H1 (cell line): ENCODE measurements at regions not wholly inside any gene's neighbourhood (a gene's known extent, or its start where the extent isn't known, plus 50 kb on each side); places are given as distances from the start of the nearest gene placed in this dataset.

Experiments used
- CTCF ChIA-PET: fragments of 300-600 bp; sonication (Branson Sonifier 250); formaldehyde crosslinking; loops from one replicate; lab custom pipeline; 2021; ENCODE audit not compliant: partially characterized antibody; lab: Charles Lee
- POLR2A ChIA-PET: fragments of 300-600 bp; sonication (Branson Sonifier 250); formaldehyde crosslinking; loops from one replicate; lab custom pipeline; 2021; ENCODE audit warnings: inconsistent platforms; ENCODE audit not compliant: partially characterized antibody; lab: Charles Lee
- DNase-seq, 2 experiments: peaks; one replicate each; pipeline versions ENCODE4 v3.0.0 to v3.0.0-alpha.2; 2010 to 2022; ENCODE audit warnings: low spot score in 2 of 2, low read depth in 1 of 2, mixed read lengths in 1 of 2
- FAIRE-seq: peaks from 2 replicates; lab custom pipeline; 2011; peaks lifted over from hg19 to GRCh38; lab: Jason Lieb, UNC
- H2AFZ ChIP-seq: 2 replicates; pipeline ENCODE4 v1.8.1; 2012; ENCODE audit warnings: low read length, inconsistent platforms
- H2AK5ac ChIP-seq: 2 replicates; pipeline ENCODE4 v1.6.1; 2013; ENCODE audit warnings: low read depth, low read length
- H2BK120ac ChIP-seq: replicated peaks from 2 replicates; pipeline ENCODE3; 2013; ENCODE audit warnings: low read depth, low read length, inconsistent platforms
- H2BK12ac ChIP-seq: 2 replicates; pipeline ENCODE4 v1.6.1; 2013; ENCODE audit warnings: low read depth, low read length
- H2BK15ac ChIP-seq: 2 replicates; pipeline ENCODE4 v1.6.1; 2013; ENCODE audit warnings: low read length
- H2BK20ac ChIP-seq: 2 replicates; pipeline ENCODE4 v1.6.1; 2013; ENCODE audit warnings: low read length
- H2BK5ac ChIP-seq: 2 replicates; pipeline ENCODE4 v1.6.1; 2013; ENCODE audit warnings: low read depth, low read length
- H3K14ac ChIP-seq: 2 replicates; pipeline ENCODE4 v1.6.1; 2013; ENCODE audit warnings: inconsistent platforms; ENCODE audit not compliant: insufficient read length
- H3K18ac ChIP-seq: 2 replicates; pipeline ENCODE4 v1.6.1; 2013; ENCODE audit warnings: low read length; ENCODE audit errors: extremely low read depth
- H3K23ac ChIP-seq: 2 replicates; pipeline ENCODE4 v1.6.1; 2013; ENCODE audit warnings: inconsistent platforms; ENCODE audit not compliant: insufficient read length
- H3K23me2 ChIP-seq: 2 replicates; pipeline ENCODE4 v1.6.1; 2013; ENCODE audit warnings: low read depth, low read length
- H3K27ac ChIP-seq: 2 replicates; pipeline ENCODE4 v1.6.1; 2011; ENCODE audit warnings: low read depth, low read length, inconsistent platforms
- H3K27me3 ChIP-seq, 4 experiments: replicated peaks in 1 of 4; 1 replicate in 1 of 4; 2 replicates in 3 of 4; pipeline versions ENCODE4 v1.6.1 to v1.8.1; 2011 to 2013; ENCODE audit warnings: low read length in 3 of 4, mild to moderate bottlenecking in 3 of 4, inconsistent platforms in 2 of 4, mixed read lengths in 2 of 4, moderate library complexity in 1 of 4; ENCODE audit not compliant: control insufficient read depth in 3 of 4, insufficient read depth in 3 of 4; ENCODE audit errors: extremely low read depth in 1 of 4
- H3K36me3 ChIP-seq, 4 experiments: 2 replicates each; pipeline versions ENCODE4 v1.6.1 to v1.8.1; 2011 to 2013; ENCODE audit warnings: mild to moderate bottlenecking in 4 of 4, low read length in 3 of 4, moderate library complexity in 2 of 4, control low read depth in 1 of 4, inconsistent platforms in 1 of 4; ENCODE audit not compliant: insufficient read depth in 4 of 4, control insufficient read depth in 2 of 4
- H3K4ac ChIP-seq: replicated peaks from 2 replicates; pipeline ENCODE3; 2013; ENCODE audit warnings: low read length, low read depth, mixed read lengths, inconsistent platforms; ENCODE audit not compliant: insufficient read length
- H3K4me1 ChIP-seq, 4 experiments: replicated peaks in 1 of 4; 1 replicate in 1 of 4; 2 replicates in 3 of 4; pipeline versions ENCODE4 v1.6.1 to v1.8.1; 2011 to 2013; ENCODE audit warnings: low read length in 3 of 4, inconsistent platforms in 2 of 4, mixed read lengths in 1 of 4; ENCODE audit not compliant: insufficient read depth in 4 of 4, control insufficient read depth in 3 of 4
- H3K4me2 ChIP-seq, 2 experiments: 2 replicates each; pipeline versions ENCODE4 v1.6.1 to v1.8.1; 2011 to 2013; ENCODE audit warnings: low read depth in 2 of 2, low read length in 2 of 2, control low read depth in 1 of 2, inconsistent platforms in 1 of 2, mild to moderate bottlenecking in 1 of 2; ENCODE audit not compliant: insufficient read depth in 1 of 2
- H3K4me3 ChIP-seq, 4 experiments: fragments of 200-600, 300-600 bp in 1 of 4; sonication (generic), shearing (Covaris generic), sonication (Bioruptor Twin) in 1 of 4; 2 replicates each; pipeline versions ENCODE4 v1.5.1 to v1.8.1; 2011 to 2016; ENCODE audit warnings: low read length in 4 of 4, low read depth in 3 of 4, control low read depth in 2 of 4, inconsistent platforms in 2 of 4, mild to moderate bottlenecking in 2 of 4, mixed read lengths in 1 of 4, moderate library complexity in 1 of 4; ENCODE audit not compliant: insufficient read depth in 2 of 4; ENCODE audit errors: extremely low read depth in 1 of 4
- H3K56ac ChIP-seq: replicated peaks from 2 replicates; pipeline ENCODE3; 2013; ENCODE audit warnings: low read depth, mild to moderate bottlenecking, mixed read lengths, low read length, inconsistent platforms; ENCODE audit not compliant: insufficient read length
- H3K79me1 ChIP-seq: 2 replicates; pipeline ENCODE4 v1.6.1; 2013; ENCODE audit warnings: low read depth, low read length, control low read depth
- H3K79me2 ChIP-seq, 2 experiments: 2 replicates each; pipeline versions ENCODE4 v1.6.1 to v1.8.1; 2012 to 2013; ENCODE audit warnings: low read length in 2 of 2, mild to moderate bottlenecking in 2 of 2, inconsistent platforms in 1 of 2; ENCODE audit not compliant: insufficient read depth in 2 of 2, control insufficient read depth in 1 of 2
- H3K9ac ChIP-seq, 4 experiments: replicated peaks in 1 of 4; 1 replicate in 1 of 4; 2 replicates in 3 of 4; pipeline versions ENCODE4 v1.6.1 to v1.8.1; 2011 to 2013; ENCODE audit warnings: low read depth in 3 of 4, low read length in 3 of 4, control low read depth in 2 of 4, mild to moderate bottlenecking in 2 of 4, moderate library complexity in 2 of 4, inconsistent platforms in 1 of 4; ENCODE audit errors: extremely low read depth in 1 of 4
- H3K9me3 ChIP-seq, 2 experiments: 2 replicates each; pipeline versions ENCODE4 v1.6.1 to v1.8.1; 2012 to 2013; ENCODE audit warnings: mild to moderate bottlenecking in 2 of 2, moderate library complexity in 2 of 2, control low read depth in 1 of 2, inconsistent platforms in 1 of 2, low read depth in 1 of 2, low read length in 1 of 2, mixed read lengths in 1 of 2; ENCODE audit not compliant: insufficient read depth in 2 of 2
- H4K20me1 ChIP-seq, 2 experiments: replicated peaks in 1 of 2; 2 replicates each; pipeline versions ENCODE3 to v1.8.1; 2011 to 2013; ENCODE audit warnings: inconsistent platforms in 2 of 2, low read length in 2 of 2, mild to moderate bottlenecking in 1 of 2; ENCODE audit not compliant: insufficient read depth in 2 of 2, control insufficient read depth in 1 of 2
- H4K5ac ChIP-seq: 2 replicates; pipeline ENCODE4 v1.6.1; 2013; ENCODE audit warnings: low read length, low read depth, mixed read lengths, inconsistent platforms; ENCODE audit not compliant: insufficient read length
- H4K8ac ChIP-seq: 2 replicates; pipeline ENCODE4 v1.8.0; 2013; ENCODE audit warnings: mild to moderate bottlenecking, moderate library complexity, low read length, inconsistent platforms; ENCODE audit not compliant: insufficient read depth; ENCODE audit errors: extremely low read depth
- H4K91ac ChIP-seq: replicated peaks from 2 replicates; pipeline ENCODE3; 2013; ENCODE audit warnings: low read length, mixed read lengths, inconsistent platforms; ENCODE audit not compliant: insufficient read length
- CTBP2 ChIP-seq: IDR thresholded peaks from 2 replicates; pipeline ENCODE4 v1.7.0; 2011; ENCODE audit warnings: borderline replicate concordance, mild to moderate bottlenecking, moderate library complexity, mixed read lengths, low read length; ENCODE audit not compliant: insufficient read depth, insufficient read length
- GABPA ChIP-seq: IDR thresholded peaks from 2 replicates; pipeline ENCODE4 v1.6.1; 2011; ENCODE audit warnings: mild to moderate bottlenecking, low read length, moderate library complexity, borderline replicate concordance; ENCODE audit not compliant: insufficient read depth
- HDAC6 ChIP-seq: IDR thresholded peaks from one replicate; pipeline ENCODE4 v1.7.1; 2012; ENCODE audit warnings: low read depth, mild to moderate bottlenecking, inconsistent platforms, low read length, moderate library complexity
- POLR2AphosphoS5 ChIP-seq: IDR thresholded peaks from 2 replicates; pipeline ENCODE4 v1.6.1; 2011; ENCODE audit warnings: low read depth, low read length
- RBBP5 ChIP-seq: IDR thresholded peaks from 2 replicates; pipeline ENCODE4 v1.7.1; 2012; ENCODE audit warnings: low read depth, mild to moderate bottlenecking, inconsistent platforms, low read length, moderate library complexity, borderline replicate concordance
- SUZ12 ChIP-seq: fragments of 200-600 bp; sonication (generic); IDR thresholded peaks from 2 replicates; pipeline ENCODE4 v1.6.1; 2012; ENCODE audit warnings: mild to moderate bottlenecking, inconsistent platforms, low read length, moderate library complexity, mixed read lengths
- TAF1 ChIP-seq: IDR thresholded peaks from 2 replicates; pipeline ENCODE4 v1.6.1; 2011; ENCODE audit warnings: mild to moderate bottlenecking, low read depth, low read length
- WGBS, 2 experiments: shearing (Covaris generic) in 1 of 2; methylation state at CpG; one replicate each; pipeline versions ENCODE4 v1.1.6 to v1.1.7; 2013 to 2015; ENCODE audit warnings: low lambda C conversion rate in 2 of 2, mixed read lengths in 2 of 2, inconsistent platforms in 1 of 2, low coverage in 1 of 2, missing lambda C conversion rate in 1 of 2; ENCODE audit not compliant: insufficient replicate concordance in 2 of 2, insufficient coverage in 1 of 2, insufficient read length in 1 of 2; ENCODE audit errors: extremely low coverage in 1 of 2, missing lambda C conversion rate in 1 of 2; 5-methylcytosine and 5-hydroxymethylcytosine counted together
- TF ChIP-seq, protein P1 (sequence below): IDR thresholded peaks from 2 replicates; pipeline ENCODE4 v1.6.1; 2011; ENCODE audit warnings: low read length, improper control_type of control experiment
- TF ChIP-seq, protein P2 (sequence below), 3 experiments: IDR thresholded peaks; 1 replicate in 2 of 3; 2 replicates in 1 of 3; pipeline versions ENCODE4 v1.5.1 to v1.6.1; 2011; ENCODE audit warnings: low read length in 3 of 3, mild to moderate bottlenecking in 3 of 3, inconsistent platforms in 2 of 3, low read depth in 1 of 3, moderate library complexity in 1 of 3; ENCODE audit not compliant: insufficient read depth in 1 of 3; ENCODE audit errors: control extremely low read depth in 1 of 3

DNA sequence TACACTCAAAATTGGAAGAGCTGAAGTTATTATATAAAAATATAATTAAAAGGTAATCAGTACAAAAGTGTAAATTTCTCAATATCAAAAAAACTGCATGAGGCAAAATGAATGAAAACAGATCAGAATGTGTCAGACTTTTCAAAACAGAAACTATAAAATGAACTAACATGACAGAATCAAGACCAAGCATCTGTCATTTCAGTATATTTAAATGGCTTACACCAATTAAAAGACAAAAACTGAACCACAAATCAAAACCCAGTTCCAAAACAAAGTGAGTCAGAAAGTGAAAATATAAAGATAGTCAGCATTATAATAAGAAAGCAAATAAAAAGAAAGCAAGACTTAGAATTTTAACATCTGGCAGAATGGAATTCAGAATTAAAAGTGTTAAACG is 289.7 kb downstream of the UBE3D start:
- H2BK120ac ChIP-seq = no peak overlapping the region
- no peak overlapping the region for H3K56ac ChIP-seq
- ChIA-PET CTCF (no interaction called here), POLR2A (interaction anchor here (0.7 kb wide), 1 partner anchor 19 kb away, joined by 3 read pairs; no protein-coding TSS in a partner anchor)
- DNase-seq (no peak), FAIRE-seq (no peak)
- no peaks in the 10 kb centered on the region for H3K27me3 ChIP-seq
- H2BK15ac ChIP-seq = no peak overlapping the region
- no peaks in the 10 kb centered on the region for H4K20me1 ChIP-seq
- H2BK12ac ChIP-seq = no peak overlapping the region
- H2AK5ac ChIP-seq = no peak overlapping the region
- H3K23ac ChIP-seq = no peak overlapping the region
- 0 out of 7 replicates have a peak, but pooled peaks cover 0 to 2% (median 0%) of the 10 kb centered on the region in 4 experiments for H3K4me1 ChIP-seq
- H3K36me3 ChIP-seq = no peaks in the 10 kb centered on the region
- no peak overlapping the region for H3K4ac ChIP-seq
- H3K4me2 ChIP-seq = no peak overlapping the region
- no peak overlapping the region for H3K18ac ChIP-seq
- WGBS, 2 experiments = 71% methylated on average over 1 of the region's 1 CpG; no CpG with 5 or more reads in 1 of the 2 experiments
- no peak overlapping the region for H2AFZ ChIP-seq
- H2BK20ac ChIP-seq = no peak overlapping the region
- H3K79me1 ChIP-seq = no peaks in the 10 kb centered on the region
- H3K4me3 ChIP-seq = no peak overlapping the region
- H4K5ac ChIP-seq = no peak overlapping the region
- no peaks in the 10 kb centered on the region for H3K79me2 ChIP-seq
- no peak overlapping the region for H3K14ac ChIP-seq
- H4K8ac ChIP-seq = no peak overlapping the region
- no peak overlapping the region for H3K9ac ChIP-seq
- no peak overlapping the region for H2BK5ac ChIP-seq
- H3K27ac ChIP-seq = no peak overlapping the region
- H3K9me3 ChIP-seq = no peaks in the 10 kb centered on the region
- H3K23me2 ChIP-seq = no peaks in the 10 kb centered on the region
- no peak overlapping the region for H4K91ac ChIP-seq
- TF ChIP-seq, protein P1, sequence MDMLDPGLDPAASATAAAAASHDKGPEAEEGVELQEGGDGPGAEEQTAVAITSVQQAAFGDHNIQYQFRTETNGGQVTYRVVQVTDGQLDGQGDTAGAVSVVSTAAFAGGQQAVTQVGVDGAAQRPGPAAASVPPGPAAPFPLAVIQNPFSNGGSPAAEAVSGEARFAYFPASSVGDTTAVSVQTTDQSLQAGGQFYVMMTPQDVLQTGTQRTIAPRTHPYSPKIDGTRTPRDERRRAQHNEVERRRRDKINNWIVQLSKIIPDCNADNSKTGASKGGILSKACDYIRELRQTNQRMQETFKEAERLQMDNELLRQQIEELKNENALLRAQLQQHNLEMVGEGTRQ = no peak
- TF ChIP-seq GABPA = no peak
- TF ChIP-seq POLR2AphosphoS5 = no peak
- TF ChIP-seq SUZ12 = no peak
- no peak for TF ChIP-seq CTBP2
- TF ChIP-seq RBBP5 = no peak
- TF ChIP-seq HDAC6 = no peak
- no peak for TF ChIP-seq TAF1
- TF ChIP-seq, protein P2, sequence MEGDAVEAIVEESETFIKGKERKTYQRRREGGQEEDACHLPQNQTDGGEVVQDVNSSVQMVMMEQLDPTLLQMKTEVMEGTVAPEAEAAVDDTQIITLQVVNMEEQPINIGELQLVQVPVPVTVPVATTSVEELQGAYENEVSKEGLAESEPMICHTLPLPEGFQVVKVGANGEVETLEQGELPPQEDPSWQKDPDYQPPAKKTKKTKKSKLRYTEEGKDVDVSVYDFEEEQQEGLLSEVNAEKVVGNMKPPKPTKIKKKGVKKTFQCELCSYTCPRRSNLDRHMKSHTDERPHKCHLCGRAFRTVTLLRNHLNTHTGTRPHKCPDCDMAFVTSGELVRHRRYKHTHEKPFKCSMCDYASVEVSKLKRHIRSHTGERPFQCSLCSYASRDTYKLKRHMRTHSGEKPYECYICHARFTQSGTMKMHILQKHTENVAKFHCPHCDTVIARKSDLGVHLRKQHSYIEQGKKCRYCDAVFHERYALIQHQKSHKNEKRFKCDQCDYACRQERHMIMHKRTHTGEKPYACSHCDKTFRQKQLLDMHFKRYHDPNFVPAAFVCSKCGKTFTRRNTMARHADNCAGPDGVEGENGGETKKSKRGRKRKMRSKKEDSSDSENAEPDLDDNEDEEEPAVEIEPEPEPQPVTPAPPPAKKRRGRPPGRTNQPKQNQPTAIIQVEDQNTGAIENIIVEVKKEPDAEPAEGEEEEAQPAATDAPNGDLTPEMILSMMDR (IDR thresholded peaks at IDR 0.05; ENCODE audit: control extremely low read depth in 1 of 3, insufficient read depth in 1 of 3, low read depth in 1 of 3, low read length in 3 of 3) = no peak
